Ramos (cell line): ENCODE measurements at regions not wholly inside any gene's neighbourhood (a gene's known extent, or its start where the extent isn't known, plus 50 kb on each side); places are given as distances from the start of the nearest gene placed in this dataset.
"Not testable (repeated sequence)": the region's sequence is repeated elsewhere in the genome, so short reads cannot be mapped to it uniquely, and the experiment has no call there.

Source experiments
- in situ Hi-C: fragments of 300-500 bp; cut with MboI; formaldehyde crosslinking; loops from one replicate; pipeline ENCODE4 v1.14.3; 2022; ENCODE audit warnings: low sequenced_read_pairs; ENCODE audit not compliant: unreplicated experiment

DNA sequence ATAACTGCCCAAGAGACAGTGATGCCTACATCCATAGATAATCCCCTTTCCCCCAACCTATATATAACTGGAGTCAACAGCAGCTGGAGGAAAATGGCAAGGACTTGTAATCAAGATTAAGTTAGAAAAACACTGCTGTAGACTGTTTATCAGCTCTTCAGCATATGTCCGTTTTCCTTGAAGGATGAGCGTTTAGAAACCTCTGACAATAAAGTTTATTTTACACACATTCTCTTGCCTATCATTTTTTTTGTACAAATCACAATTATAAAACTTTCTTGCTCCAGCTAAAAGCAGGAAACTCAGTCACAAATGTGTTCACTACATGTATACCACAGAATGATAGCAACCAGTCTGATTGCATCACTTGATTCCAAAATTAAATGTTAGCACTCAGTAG, 50.8 kb downstream of the PPIAL4G start:
- in situ Hi-C loops = loop anchor here (10.0 kb wide), 1 partner anchor 58 kb away; no protein-coding TSS in a partner anchor

DNA sequence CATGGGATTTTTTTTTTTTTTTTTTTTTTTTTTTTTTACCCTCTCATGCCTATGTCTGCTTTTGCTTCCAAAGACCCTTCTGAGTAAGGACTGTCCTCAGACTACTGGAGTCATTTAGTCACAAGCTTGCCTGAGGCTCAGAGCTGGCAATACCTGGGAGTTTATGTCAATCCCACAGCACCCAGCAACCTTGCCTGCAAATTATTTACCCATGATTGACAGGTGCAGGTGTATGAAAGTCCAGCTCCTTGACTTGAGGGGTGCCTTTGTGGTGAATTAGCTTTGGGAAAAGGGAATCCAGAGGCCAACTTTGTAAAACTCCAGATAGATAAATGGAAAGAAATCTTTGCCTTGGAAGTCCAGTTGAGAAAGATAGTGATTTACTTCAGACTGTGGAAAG, 53.2 kb downstream of the PPIAL4G start:
- in situ Hi-C loops = loop anchor here (10.0 kb wide), 1 partner anchor 55 kb away; no protein-coding TSS in a partner anchor

DNA sequence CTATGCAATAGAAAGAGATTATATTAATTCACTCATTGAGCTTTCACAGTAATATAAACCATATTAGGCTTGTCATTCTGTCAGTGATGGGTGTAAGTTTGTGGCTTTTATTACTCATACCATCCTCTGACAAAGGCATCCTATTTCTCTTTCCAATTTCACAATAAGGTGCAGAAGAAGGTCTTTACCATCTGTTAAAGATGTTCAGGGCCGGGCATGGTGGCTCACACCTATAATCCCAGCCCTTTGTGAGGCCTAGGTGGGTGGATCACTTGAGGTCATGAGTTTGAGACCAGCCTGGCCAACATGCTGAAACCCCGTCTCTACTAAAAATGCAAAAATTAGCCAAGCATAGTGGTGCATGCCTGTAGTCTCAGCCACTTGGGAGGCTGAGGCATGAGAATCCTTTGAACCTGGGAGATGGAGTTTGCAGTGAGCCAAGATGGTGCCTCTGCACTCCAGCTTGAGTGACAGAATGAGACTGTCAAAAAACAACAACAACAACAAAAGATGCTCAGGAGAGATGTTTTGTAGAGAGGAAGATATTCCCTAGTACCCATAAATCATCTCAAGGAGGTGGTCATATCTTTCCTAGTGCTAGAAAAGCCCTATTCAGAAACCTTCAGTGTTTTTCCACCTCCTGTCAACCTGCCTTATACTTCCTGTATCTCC, 56.0 kb downstream of the PPIAL4G start:
- in situ Hi-C loops = not testable (repeated sequence)

DNA sequence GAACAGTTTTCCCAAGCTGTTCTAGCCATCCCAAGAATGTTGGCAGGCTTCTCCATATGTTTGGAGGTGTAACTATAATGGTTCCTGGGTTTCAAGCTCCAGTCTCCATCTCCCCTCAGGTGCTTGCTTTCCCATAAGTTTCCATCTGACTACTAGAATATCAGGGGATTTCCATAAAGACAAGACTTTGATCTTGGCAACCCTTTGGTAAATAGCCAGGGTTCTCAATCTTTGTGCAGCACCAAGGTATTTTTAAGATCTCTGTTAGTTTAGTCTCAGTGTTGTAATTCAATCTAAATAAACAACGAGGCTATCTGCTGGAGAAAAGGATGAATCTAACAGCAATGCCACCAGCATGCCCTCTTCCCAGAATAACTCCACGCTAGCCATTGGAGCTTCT, 56.7 kb downstream of the PPIAL4G start:
- in situ Hi-C loops = not testable (repeated sequence)

DNA sequence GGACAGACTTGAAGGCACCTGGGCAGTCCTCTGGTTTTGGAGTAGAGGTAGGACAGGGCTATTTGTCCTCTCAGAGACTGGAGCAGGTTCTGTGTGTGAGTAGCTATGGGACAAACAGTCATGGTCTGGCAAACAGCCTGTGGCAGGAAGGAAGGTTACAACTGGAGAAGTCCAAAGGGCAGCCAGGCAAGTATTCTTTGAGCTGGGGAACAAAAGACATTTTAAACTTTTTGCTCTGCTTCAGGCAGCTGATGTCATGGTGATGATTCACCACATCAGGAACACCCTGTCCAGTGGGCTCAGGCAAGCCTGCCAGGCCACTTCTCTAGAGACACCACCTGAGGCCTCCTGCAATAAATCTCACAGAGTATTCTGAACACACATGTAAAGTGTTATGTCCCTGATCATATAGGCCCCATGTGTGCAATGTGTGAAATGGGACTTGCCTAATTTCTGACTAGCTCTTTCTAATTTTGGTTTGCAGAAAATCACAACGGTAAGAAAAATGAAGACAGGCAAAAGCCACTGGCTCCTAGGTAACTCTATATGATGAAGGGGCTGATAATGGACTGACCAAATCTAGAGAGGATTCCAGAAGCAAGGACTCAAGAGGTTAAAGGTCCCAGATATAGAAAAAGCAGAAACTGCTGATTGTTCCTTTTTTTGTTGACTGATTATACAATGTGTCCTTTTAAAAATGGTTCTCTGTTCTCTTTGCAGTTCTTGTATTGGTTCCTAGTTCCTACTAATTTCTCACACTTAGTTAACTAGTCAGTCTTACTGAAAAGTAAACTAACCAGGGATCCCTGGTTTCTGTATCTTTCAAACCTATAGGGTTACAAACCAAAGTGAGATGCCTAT, 58.7 kb downstream of the PPIAL4G start:
- in situ Hi-C loops = not testable (repeated sequence)

DNA sequence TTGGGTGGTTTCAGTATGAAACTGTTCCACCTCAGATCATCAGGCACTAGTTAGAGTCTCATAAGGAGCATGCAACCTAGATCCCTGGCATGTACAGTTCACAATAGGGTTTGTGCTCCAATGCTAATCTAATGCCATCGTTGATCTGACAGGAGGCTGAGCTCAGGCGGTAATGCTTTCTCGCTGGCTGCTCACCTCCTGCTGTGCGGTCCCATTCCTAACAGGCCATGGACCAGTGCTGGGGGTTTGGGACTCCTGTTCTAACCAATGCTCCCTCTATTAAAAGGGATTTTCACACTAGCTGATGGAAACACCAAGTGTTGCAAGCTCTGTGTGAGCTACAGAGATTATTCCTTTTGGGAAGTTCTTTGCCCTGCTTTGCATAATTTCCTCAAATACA, 60.2 kb downstream of the PPIAL4G start:
- in situ Hi-C loops = not testable (repeated sequence)

DNA sequence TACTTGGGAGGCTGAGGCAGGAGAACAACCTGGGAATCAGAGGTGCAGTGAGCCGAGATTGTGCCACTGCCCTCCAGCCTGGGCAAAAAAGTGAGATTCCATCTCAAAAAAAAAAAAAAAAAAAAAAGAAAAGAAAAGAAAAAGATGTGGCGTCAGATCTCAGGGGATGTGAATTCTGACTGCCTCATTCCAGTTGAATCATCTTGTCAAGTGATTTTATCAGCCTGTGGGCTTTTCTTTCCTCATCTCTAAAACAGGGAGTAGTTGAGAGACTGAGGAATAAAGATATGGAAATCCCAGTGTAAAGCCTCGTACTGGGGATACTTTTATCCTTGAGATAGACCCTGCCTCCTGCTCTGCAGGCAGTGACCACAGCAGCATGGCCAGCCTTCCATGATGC, 65.9 kb downstream of the PPIAL4G start:
- in situ Hi-C loops = not testable (repeated sequence)

DNA sequence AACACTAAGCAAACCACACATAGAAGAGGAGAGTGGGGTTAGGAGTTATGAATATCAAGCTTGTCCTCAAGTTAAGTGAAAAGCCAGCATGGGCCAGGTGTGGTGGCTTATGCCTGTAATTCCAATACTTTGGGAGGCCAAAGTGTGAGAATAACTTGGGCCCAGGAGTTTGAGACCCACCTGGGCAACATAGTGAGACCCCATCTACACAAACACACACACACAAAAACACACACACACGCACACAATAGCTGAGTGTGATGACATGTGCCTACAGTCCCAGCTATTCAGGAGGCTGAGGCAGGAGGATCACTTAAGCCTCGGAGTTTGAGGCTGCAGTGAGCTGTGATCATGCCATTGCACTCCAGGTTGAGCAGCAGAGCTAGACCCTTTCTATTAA, 69.7 kb downstream of the PPIAL4G start:
- in situ Hi-C loops = not testable (repeated sequence)

DNA sequence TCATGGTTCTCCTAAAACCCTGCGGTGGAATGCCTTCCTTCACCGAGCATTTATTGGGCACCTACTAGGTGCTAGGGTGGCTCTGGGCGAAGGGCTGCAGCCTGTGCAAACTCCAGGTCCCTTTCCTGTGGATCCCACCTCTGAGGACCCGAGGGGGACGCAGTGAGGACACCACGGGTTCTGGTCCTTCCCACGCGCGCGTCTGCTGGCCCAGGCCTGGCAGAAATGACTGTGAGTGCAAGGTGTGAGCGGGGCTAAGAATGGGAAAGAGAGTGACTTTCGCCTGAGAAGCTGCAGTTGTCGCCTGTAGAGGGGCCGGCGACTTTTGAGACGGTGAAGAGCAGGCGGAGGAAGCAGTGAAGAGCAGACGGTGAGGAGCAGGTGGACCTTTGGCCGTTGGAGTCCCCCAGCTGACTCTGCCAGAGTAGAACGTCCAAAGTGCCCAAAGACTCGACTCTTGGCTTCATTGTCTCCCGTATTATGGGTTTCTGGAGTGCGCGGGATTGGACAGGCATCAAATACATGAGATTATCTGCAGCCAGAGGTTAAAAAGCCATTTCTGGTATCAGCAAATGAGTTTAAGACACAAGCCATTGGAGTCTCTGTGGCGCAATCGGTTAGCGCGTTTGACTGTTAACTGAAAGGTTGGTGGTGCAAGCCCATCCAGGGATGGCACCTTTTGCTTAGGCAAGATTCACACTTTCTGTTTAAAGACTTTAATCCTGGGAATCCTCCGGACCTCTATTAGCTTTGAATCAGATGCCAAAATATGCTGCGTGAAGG, 78.1 kb downstream of the PPIAL4G start:
- in situ Hi-C loops = not testable (repeated sequence)

DNA sequence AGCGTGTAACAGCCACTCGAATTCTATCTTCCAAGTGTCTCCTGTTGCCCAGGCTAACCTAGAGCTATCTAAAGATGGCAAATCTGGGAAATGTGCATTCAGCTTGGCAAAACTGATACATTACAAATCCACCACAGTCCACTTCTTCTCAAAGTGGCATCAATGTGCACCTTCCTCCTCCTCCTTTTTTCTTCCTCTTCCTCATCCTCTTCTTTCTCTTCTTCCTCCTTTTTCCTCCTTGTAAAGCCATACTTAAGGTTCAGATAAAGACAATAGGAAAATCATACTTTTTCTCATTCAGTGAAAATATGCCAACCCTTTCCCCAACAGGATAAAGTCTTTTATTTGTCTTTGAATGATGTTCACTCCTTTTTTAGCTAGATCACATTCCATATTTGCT, 79.2 kb downstream of the PPIAL4G start:
- in situ Hi-C loops = not testable (repeated sequence)

DNA sequence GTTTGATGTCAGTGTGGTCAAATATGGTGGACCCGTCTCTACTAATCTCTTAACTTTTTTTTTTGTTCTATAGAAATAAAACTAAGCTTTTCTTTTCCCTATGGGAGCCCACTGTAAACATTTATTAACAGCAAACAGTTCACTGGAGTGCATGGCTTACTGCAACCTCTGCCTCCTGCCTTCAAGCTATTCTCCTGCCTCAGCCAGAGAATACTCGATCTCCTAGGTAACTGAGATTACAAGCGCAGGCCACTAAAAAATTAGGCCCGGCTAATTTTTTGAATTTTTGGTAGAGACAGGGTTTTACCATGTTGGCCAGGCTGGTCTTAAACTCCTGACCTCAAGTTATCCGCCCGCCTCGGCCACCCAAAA, 80.0 kb downstream of the PPIAL4G start:
- in situ Hi-C loops = not testable (repeated sequence)

DNA sequence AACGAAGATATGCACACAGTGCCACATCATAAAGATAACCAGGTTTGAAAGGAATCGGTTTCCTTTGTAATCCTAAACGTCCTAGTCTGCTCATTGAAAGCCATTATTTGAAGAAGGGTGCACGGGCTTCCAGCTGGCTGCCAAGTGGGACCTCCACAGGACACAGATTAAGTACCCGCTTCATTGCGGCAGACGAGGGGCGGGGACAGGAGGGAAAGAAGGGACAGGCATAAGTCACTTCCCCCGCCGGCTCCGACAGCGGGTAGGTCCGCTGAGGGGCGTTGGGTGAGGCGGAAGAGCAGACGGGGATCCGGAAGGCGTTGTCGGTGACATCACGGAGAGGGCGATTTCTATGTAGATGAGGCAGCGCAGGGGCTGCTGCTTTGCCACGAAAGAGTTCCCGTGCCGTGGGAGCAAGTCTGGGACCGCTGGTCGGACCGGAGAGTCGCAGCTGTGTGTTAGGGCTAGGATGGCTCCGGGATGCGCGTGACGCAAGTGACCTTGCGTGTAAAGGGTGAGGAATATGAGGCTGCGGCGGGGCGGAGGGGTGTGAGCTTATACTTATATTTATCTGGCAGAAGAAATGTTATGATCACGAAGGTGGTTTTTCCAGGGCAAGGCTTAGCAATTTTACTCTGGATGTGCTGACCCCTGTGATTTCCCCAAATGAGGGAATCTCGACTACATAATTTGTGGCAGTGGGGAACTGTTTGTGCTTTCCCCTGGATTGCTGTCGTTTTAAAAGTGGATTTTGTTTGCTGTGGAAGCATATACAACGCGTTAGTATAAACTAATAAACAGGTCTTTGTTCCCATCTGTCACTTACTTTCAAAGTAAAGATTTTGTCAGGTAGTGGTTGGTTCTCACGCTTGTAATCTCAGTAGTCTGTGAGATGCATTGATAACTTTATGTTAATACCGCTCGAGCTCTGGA, 80.7 kb downstream of the PPIAL4G start:
- in situ Hi-C loops = not testable (repeated sequence)

DNA sequence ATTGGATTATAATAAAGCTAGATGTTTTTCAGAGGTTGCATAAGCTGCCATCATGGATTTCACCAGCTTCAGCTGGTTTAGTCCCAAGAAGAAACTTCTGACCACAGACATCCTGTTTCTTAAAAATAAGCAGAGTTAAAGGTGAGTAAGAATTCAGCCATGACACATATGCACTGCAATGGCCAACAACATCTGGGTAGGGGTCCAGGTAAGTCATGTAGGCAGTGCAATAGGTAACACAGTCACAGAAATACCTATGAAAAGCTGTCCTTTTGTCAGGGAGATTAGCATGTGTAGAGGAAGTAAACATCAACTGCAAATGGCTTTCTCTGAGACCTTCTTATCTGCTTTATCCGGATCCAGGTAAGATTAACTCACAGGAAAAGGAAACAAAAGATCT, 85.6 kb downstream of the PPIAL4G start:
- in situ Hi-C loops = not testable (repeated sequence)

DNA sequence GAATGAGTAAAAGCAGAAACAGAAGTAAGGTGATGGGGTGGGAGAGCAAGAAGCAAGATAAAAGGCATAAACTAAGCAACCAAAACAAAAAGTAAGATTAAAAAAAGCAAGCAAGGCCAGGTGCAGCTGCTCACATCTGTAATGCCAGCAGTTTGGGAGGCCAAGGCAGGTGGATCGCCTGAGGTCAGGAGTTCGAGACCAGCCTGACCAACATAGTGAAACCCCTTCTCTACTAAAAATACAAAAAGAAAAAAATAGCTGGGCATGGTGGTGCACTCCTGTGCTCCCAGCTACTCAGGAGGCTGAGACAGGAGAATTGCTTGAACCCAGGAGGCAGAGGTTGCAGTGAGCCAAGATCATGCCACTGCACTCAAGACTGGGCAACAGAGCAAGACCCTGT, 90.6 kb downstream of the PPIAL4G start:
- in situ Hi-C loops = not testable (repeated sequence)

DNA sequence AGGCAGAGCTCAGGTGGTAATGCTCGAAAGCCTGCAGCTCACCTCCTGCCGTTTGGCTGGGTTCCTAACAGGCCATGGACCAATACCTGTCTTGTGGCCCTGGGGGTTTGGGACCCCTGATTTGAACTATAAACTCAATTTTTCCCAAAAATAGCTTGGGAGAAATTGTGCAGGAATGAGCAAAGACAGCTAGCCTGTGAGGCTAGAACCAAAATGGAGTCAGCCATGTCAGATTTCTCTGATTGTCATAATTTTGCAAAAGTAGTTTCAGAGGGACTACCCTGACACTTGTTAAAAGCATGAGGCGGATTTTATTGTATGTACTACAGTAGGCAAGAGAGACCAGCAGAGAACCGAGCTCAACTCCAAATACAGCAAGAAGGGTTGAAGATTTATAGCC, 91.8 kb downstream of the PPIAL4G start:
- in situ Hi-C loops = not testable (repeated sequence)

DNA sequence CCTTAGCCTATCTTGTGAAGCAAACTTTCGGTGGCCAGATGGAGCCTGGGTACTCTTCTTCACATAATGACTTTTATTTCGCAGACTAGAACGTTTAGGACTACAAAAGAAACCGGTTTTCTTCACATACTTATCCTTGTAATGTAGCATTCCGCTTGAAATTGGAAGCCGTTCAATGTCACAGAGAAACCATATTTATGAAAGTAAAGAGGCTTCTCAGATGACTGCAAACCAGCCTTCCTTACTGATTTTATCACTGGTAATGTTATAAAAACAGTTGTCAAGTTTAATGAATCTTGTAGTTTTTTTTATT, 94.1 kb downstream of the PPIAL4G start:
- in situ Hi-C loops = no loop called here

DNA sequence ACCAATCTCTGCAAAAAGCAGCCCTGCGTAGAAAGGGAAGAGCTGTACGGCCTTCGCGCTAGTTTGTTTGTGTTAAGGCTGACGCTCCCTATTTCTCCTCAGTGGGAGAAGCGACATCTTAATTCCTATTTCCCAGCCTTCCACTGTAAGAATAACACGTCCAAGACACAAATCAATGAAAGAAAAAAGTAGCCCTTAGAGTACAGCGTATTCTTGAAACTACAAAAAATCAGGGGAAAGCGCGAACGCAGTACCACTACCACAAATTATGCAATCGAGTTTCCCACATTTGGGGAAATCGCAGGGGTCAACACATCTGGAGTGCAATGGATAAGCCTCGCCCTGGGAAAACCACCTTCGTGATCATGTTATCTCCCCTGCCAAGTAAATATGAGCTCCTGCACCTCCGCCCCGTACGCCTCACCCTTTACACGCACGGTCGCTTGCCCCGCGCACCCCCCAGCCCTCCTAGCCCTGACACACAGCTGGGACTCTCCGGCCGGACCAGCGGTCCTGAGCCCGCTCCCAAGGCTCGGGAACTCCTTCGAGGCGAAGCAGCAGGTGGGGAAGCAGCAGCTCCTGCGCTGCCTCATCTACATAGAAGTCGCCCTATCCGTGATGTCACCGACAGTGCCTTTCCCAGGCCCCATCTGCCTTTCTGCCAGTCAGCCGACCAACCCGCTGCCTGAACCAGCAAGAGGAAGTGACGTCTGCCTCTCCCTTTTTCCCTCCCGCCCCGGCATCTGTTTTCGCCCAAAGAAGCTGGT, 94.7 kb downstream of the PPIAL4G start:
- in situ Hi-C loops = no loop called here

DNA sequence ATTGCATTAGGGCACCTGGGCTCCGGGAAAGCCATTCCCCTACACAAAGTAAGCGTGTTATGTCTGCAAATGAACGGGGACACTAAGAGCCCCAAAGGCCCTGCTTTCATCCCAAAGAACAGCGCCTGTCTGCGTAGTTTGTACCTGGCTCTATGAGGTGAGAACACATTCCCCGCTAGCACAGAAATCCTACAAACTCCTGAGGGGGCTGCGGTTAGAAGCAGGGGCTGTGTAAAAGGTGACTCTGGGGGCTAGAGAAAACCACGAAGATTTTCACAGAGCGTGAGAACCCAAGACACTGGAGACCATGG, 95.2 kb downstream of the PPIAL4G start:
- in situ Hi-C loops = not testable (repeated sequence)

DNA sequence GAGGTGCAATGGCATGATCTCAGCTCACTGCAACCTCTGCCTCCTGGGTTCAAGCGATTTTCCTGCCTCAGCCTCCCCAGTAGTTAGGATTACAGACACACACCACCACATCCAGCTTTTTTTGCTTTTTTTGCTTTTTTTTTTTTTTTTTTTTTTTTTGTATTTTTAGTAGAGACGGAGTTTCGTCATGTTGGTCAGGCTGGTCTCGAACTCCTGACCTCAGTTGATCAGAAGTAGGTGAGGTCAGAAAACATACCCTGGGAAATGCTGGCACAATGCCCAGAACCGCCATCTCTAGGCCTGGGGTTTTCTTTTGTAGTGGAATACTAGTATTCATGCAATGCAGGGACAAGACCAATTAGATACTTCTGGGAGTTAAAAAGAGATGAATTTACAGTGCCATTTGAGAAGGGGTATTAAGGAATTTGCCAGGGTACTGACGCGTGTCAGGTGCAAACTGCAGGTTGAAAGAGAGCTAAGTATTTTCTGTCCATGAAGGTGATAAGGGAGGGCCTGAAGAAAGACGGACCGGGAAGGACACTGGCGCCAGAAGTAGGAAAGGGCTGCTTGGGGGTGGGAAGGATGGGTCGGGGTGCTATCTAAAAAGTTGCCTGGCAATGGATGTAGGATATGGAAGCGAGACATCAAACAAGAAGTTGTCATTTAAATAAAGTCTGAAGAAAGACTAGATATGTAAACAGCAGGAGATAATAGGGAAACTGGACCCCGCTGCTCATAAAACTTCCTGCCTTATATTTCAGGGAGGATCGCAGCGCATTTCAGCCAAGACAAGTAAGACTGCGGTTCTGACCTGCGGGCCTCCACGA, 95.8 kb downstream of the PPIAL4G start:
- in situ Hi-C loops = not testable (repeated sequence)
